IMR-90 (cell line): ENCODE measurements at regions not wholly inside any gene's neighbourhood (a gene's known extent, or its start where the extent isn't known, plus 50 kb on each side); places are given as distances from the start of the nearest gene placed in this dataset.

ENCODE experiments used
- ATAC-seq: fragments of 200-7000 bp; cut with Tn5 transposase; 2 replicates; pipeline ENCODE4 v1.9.1; 2020; ENCODE audit warnings: low read depth, mild to moderate bottlenecking, moderate library complexity
- BruUV-seq: library from RNA; stranded (reverse); fragments of 400-500 nt; replicated peaks from 2 replicates; lab custom pipeline; 2021; lab: Mats Ljungman, UMichigan
- CTCF ChIA-PET: fragments of 300-600 bp; formaldehyde crosslinking; extraction: SDS; loops from one replicate; lab custom pipeline; 2021; ENCODE audit warnings: antibody characterized with exemption; lab: Yijun Ruan, JAX
- POLR2A ChIA-PET: fragments of 300-600 bp; sonication (Branson Sonifier 250); formaldehyde crosslinking; loops from one replicate; lab custom pipeline; 2022; ENCODE audit warnings: antibody characterized with exemption; ENCODE audit not compliant: unreplicated experiment; lab: Charles Lee
- DNase-seq: peaks from one replicate; pipeline ENCODE4 v3.0.0; 2013
- H2AFZ ChIP-seq: replicated peaks from 2 replicates; pipeline ENCODE3; 2013; ENCODE audit warnings: low read length, mild to moderate bottlenecking; ENCODE audit not compliant: poor library complexity
- H2AK5ac ChIP-seq: 2 replicates; pipeline ENCODE4 v1.6.1; 2013; ENCODE audit warnings: low read depth, low read length, inconsistent platforms
- H2AK9ac ChIP-seq: replicated peaks from 2 replicates; pipeline ENCODE3; 2013; ENCODE audit warnings: mild to moderate bottlenecking, low read depth, low read length, moderate library complexity; ENCODE audit not compliant: poor library complexity
- H2BK120ac ChIP-seq: 2 replicates; pipeline ENCODE4 v1.6.1; 2013; ENCODE audit warnings: low read depth, low read length, inconsistent platforms
- H2BK15ac ChIP-seq: 3 replicates; pipeline ENCODE4 v1.6.1; 2013; ENCODE audit warnings: low read depth, low read length, inconsistent platforms
- H2BK20ac ChIP-seq: 2 replicates; pipeline ENCODE4 v1.6.1; 2013; ENCODE audit warnings: low read depth, mild to moderate bottlenecking, inconsistent platforms, low read length, moderate library complexity
- H2BK5ac ChIP-seq: 2 replicates; pipeline ENCODE4 v1.6.1; 2013; ENCODE audit warnings: mild to moderate bottlenecking, low read depth, low read length, inconsistent platforms; ENCODE audit not compliant: poor library complexity, severe bottlenecking
- H3K14ac ChIP-seq: replicated peaks from 2 replicates; pipeline ENCODE4 v1.6.1; 2013; ENCODE audit warnings: low read depth, low read length, inconsistent platforms
- H3K18ac ChIP-seq: 2 replicates; pipeline ENCODE4 v1.6.1; 2013; ENCODE audit warnings: low read depth, low read length, control low read depth
- H3K23ac ChIP-seq: 2 replicates; pipeline ENCODE4 v1.6.1; 2013; ENCODE audit warnings: low read depth, low read length, inconsistent platforms
- H3K27ac ChIP-seq: 2 replicates; pipeline ENCODE4 v1.5.1; 2013; ENCODE audit warnings: mild to moderate bottlenecking, control low read depth, low read length; ENCODE audit not compliant: insufficient read depth
- H3K27me3 ChIP-seq: 2 replicates; pipeline ENCODE4 v1.6.1; 2013; ENCODE audit warnings: low read length; ENCODE audit not compliant: control insufficient read depth, insufficient read depth
- H3K36me3 ChIP-seq: 2 replicates; pipeline ENCODE4 v1.6.1; 2013; ENCODE audit warnings: low read length, mixed read lengths; ENCODE audit not compliant: control insufficient read depth, insufficient read depth
- H3K4ac ChIP-seq: 2 replicates; pipeline ENCODE4 v1.6.1; 2013; ENCODE audit warnings: low read depth, low read length, inconsistent platforms
- H3K4me1 ChIP-seq: 2 replicates; pipeline ENCODE4 v1.6.1; 2013; ENCODE audit warnings: low read length, mixed read lengths; ENCODE audit not compliant: control insufficient read depth, insufficient read depth
- H3K4me2 ChIP-seq: 2 replicates; pipeline ENCODE4 v1.6.1; 2013; ENCODE audit warnings: low read depth, mild to moderate bottlenecking, control low read depth, low read length, moderate library complexity
- H3K4me3 ChIP-seq: 2 replicates; pipeline ENCODE4 v1.5.1; 2013; ENCODE audit warnings: low read depth, mild to moderate bottlenecking, control low read depth, low read length, moderate library complexity; ENCODE audit not compliant: insufficient read depth
- H3K56ac ChIP-seq: 2 replicates; pipeline ENCODE4 v1.6.1; 2013; ENCODE audit warnings: low read length, inconsistent platforms; ENCODE audit not compliant: insufficient read depth; ENCODE audit errors: extremely low read depth
- H3K79me1 ChIP-seq, 2 experiments: 2 replicates each; pipeline ENCODE4 v1.6.1; 2013; ENCODE audit warnings: low read length in 2 of 2, inconsistent platforms in 1 of 2, low read depth in 1 of 2
- H3K9ac ChIP-seq: 2 replicates; pipeline ENCODE4 v1.6.1; 2013; ENCODE audit warnings: low read depth, low read length, control low read depth
- H3K9me1 ChIP-seq: 2 replicates; pipeline ENCODE4 v1.6.1; 2013; ENCODE audit warnings: low read length, inconsistent platforms; ENCODE audit not compliant: insufficient read depth
- H3K9me3 ChIP-seq: 2 replicates; pipeline ENCODE4 v1.6.1; 2013; ENCODE audit warnings: low read length; ENCODE audit not compliant: control insufficient read depth, insufficient read depth
- H4K20me1 ChIP-seq: 2 replicates; pipeline ENCODE4 v1.6.1; 2013; ENCODE audit warnings: low read length, inconsistent platforms; ENCODE audit not compliant: insufficient read depth
- H4K5ac ChIP-seq: 2 replicates; pipeline ENCODE4 v1.6.1; 2013; ENCODE audit warnings: mild to moderate bottlenecking, low read depth, low read length, control low read depth
- H4K8ac ChIP-seq, 2 experiments: 2 replicates each; pipeline ENCODE4 v1.6.1; 2013; ENCODE audit warnings: low read depth in 2 of 2, low read length in 2 of 2, control low read depth in 1 of 2, inconsistent platforms in 1 of 2
- H4K91ac ChIP-seq: 2 replicates; pipeline ENCODE4 v1.6.1; 2013; ENCODE audit warnings: low read depth, low read length, inconsistent platforms; ENCODE audit not compliant: insufficient read depth
- BHLHE40 ChIP-seq: fragments of 150-350 bp; IDR thresholded peaks from 2 replicates; pipeline ENCODE4 v1.6.1; 2016; ENCODE audit warnings: mild to moderate bottlenecking, low read depth, low read length
- CEBPB ChIP-seq: IDR thresholded peaks from 2 replicates; pipeline ENCODE4 v1.6.1; 2012; ENCODE audit warnings: low read depth, low read length, improper control_type of control experiment
- CTCF ChIP-seq: conservative IDR thresholded peaks from 2 replicates; pipeline ENCODE4 v1.5.1; 2012; ENCODE audit warnings: mild to moderate bottlenecking, low read depth, low read length, improper control_type of control experiment
- ELK1 ChIP-seq: fragments of 150-350 bp; IDR thresholded peaks from 2 replicates; pipeline ENCODE4 v1.6.1; 2016; ENCODE audit warnings: low read depth, mild to moderate bottlenecking, low read length, moderate library complexity, borderline replicate concordance
- FOS ChIP-seq: fragments of 150-350 bp; IDR thresholded peaks from 2 replicates; pipeline ENCODE4 v1.6.1; 2016; ENCODE audit warnings: low read depth, low read length
- MAFK ChIP-seq: IDR thresholded peaks from 2 replicates; pipeline ENCODE4 v1.6.1; 2012; ENCODE audit warnings: low read depth, low read length, improper control_type of control experiment
- MAZ ChIP-seq: IDR thresholded peaks from 2 replicates; pipeline ENCODE4 v1.6.1; 2012; ENCODE audit warnings: low read depth, mild to moderate bottlenecking, low read length, improper control_type of control experiment, moderate library complexity, borderline replicate concordance
- MXI1 ChIP-seq: IDR thresholded peaks from 2 replicates; pipeline ENCODE4 v1.6.1; 2012; ENCODE audit warnings: low read depth, mild to moderate bottlenecking, low read length, moderate library complexity, borderline replicate concordance
- RCOR1 ChIP-seq: IDR thresholded peaks from 2 replicates; pipeline ENCODE4 v1.6.1; 2012; ENCODE audit warnings: mild to moderate bottlenecking, low read length, improper control_type of control experiment; ENCODE audit not compliant: insufficient replicate concordance
- SMC3 ChIP-seq: fragments of 150-350 bp; IDR thresholded peaks from 2 replicates; pipeline ENCODE4 v1.6.1; 2016; ENCODE audit warnings: low read depth, mild to moderate bottlenecking, antibody characterized with exemption, low read length, moderate library complexity
- USF2 ChIP-seq: fragments of 150-350 bp; IDR thresholded peaks from 2 replicates; pipeline ENCODE4 v1.6.1; 2017; ENCODE audit warnings: mild to moderate bottlenecking, antibody characterized with exemption, low read length, low read depth
- WGBS, 2 experiments: methylation state at CpG; one replicate each; pipeline versions ENCODE4 v1.1.5 to v1.1.7; 2013; ENCODE audit warnings: missing lambda C conversion rate in 2 of 2; ENCODE audit not compliant: insufficient read length in 1 of 2; ENCODE audit errors: extremely low coverage in 2 of 2; 5-methylcytosine and 5-hydroxymethylcytosine counted together
- dilution Hi-C: fragments of 300-500 bp; cut with HindIII; formaldehyde crosslinking; loops from one replicate; pipeline ENCODE4 v1.14.3; 2018; ENCODE audit warnings: low sequenced_read_pairs; ENCODE audit not compliant: unreplicated experiment
- in situ Hi-C: fragments of 300-500 bp; cut with MboI; formaldehyde crosslinking; loops from 3 replicates; pipeline ENCODE4 v1.14.3; 2019; ENCODE audit warnings: low sequenced_read_pairs, inconsistent platforms, mixed read lengths
- intact Hi-C: fragments of 100-400 bp; cut with micrococcal nuclease; formaldehyde crosslinking; loops from 2 replicates; pipeline ENCODE4 v1.10.0; 2022

GRCh38 chr3:64397573-64397972 is 172.3 kb upstream of the PRICKLE2 start (continued):
- TF ChIP-seq ELK1 (no peak), MXI1 (no peak)

- Histone ChIP-seq H2BK5ac (no peak overlapping the region), H4K5ac (no peak overlapping the region), H3K9me3 (no peaks in the 10 kb centered on the region), H3K4me3 (no peak overlapping the region), H2BK20ac (no peak overlapping the region), H2AFZ (no peak overlapping the region), H3K9ac (no peak overlapping the region), H3K18ac (no peak overlapping the region), H3K36me3 (0 out of 2 replicates have a peak, but pooled peaks cover 2% of the 10 kb centered on the region), H4K8ac (no peak overlapping the region), H3K56ac (no peak overlapping the region), H2AK5ac (no peak overlapping the region), H3K14ac (no peak overlapping the region), H3K23ac (no peak overlapping the region), H3K27ac (no peak overlapping the region), H3K4ac (no peak overlapping the region), H3K4me2 (no peak overlapping the region), H3K79me1 (no peaks in the 10 kb centered on the region; a peak in 1 of 4 replicates), H4K91ac (no peak overlapping the region), H4K20me1 (no peaks in the 10 kb centered on the region), H3K4me1 (peaks cover 4% of the 10 kb centered on the region), H3K9me1 (peaks cover 4% of the 10 kb centered on the region; the same call in 1 of the 2 replicates), H2AK9ac (no peak overlapping the region), H2BK120ac (no peak overlapping the region), H3K27me3 (no peaks in the 10 kb centered on the region), H2BK15ac (no peak overlapping the region)
- 83% methylated on average over 1 of the region's 2 CpGs; no CpG with 5 or more reads in 1 of the 2 experiments for WGBS, 2 experiments
- in situ Hi-C loops: loop anchor here (5.0 kb wide), 1 partner anchor 87 kb away; no protein-coding TSS in a partner anchor
- dilution Hi-C loops: no loop called here
- ATAC-seq (no peak), DNase-seq (no peak)
- BruUV-seq: no TSS peak
- CTCF ChIA-PET: interaction anchor here (0.8 kb wide), 1 partner anchor 251 kb away, joined by 3 read pairs; no protein-coding TSS in a partner anchor
- POLR2A ChIA-PET: no interaction called here
- intact Hi-C loops: loop anchor here (5.0 kb wide), 2 partner anchors 53 to 243 kb away; no protein-coding TSS in a partner anchor
- TF ChIP-seq MXI1 (no peak), MAZ (no peak), USF2 (no peak), CTCF (no peak), BHLHE40 (no peak), SMC3 (no peak), MAFK (no peak), FOS (no peak), CEBPB (no peak), RCOR1 (no peak), ELK1 (no peak)
Measured at GRCh38 chr3:64395490-64395889, 170.2 kb upstream of the PRICKLE2 start.
